NCI-H2227 (cell line): ENCODE measurements at regions not wholly inside any gene's neighbourhood (a gene's known extent, or its start where the extent isn't known, plus 50 kb on each side); places are given as distances from the start of the nearest gene placed in this dataset.
A peak's percentile ranks its signal among the peaks of the same experiment; 100 is the strongest.

Experiments used
- DNase-seq: peaks from one replicate; lab custom pipeline; 2025; ENCODE audit not compliant: unreplicated experiment; lab: John Stamatoyannopoulos, UW

DNA sequence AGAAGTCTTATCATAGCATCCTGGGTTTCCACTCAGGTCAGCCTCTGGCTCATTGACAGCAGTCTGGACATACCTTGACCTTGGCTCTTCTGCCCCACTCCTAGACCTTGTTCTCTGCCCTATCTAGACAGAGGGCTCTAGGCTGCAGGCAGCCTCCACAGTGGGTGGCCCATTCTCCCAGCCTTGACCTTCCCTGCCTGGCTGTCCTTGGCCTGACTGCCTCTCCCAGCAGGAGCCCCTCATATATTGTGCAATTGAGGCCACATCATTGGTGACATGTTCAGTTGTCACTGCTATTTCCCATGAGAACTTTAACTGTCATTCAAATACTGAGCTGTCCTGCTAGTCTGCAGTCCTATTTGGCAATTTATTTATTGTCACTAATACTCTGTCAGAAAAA lies 503.4 kb downstream of the PLXNA4 start:
- DNase-seq, result no peak

DNA sequence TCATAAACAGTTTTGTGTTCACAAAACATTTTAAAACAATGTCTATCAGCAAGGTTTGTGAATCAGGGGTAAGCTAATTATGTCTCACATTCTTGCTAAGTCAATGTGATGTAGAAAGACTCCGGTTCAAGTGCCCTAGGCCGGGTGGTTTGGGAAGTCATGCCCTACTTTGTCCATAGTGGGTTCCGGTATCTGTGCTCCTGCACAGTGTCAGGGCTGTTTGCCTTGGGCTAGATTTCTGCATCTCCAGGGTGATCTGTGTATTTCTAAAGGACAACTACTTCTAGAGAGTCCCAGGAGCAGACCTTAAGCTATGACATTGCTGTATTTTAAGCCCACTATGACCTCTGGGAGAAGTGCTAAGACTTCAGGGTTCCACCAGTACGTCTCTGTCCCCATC lies 504.1 kb downstream of the PLXNA4 start:
- no peak for DNase-seq

DNA sequence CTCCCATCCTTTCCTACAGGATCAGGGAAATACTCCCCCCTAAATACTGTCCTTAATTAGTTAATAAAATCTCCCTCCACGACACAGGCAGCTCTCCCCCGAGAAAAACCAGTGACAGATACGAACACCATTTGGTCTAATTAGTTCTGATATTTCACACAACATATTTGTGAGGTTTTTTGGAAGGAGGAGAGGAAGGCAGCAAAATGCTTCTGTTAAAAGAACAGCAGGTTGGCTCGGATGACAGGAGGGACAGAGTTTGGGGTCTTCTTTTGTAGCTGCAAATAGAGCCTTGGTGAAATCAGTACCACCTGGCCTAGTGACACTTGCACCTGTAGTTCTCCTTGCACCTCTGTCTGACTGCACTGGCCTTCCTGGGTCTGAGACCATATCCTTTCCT lies 507.0 kb downstream of the PLXNA4 start:
- DNase-seq, result no peak

DNA sequence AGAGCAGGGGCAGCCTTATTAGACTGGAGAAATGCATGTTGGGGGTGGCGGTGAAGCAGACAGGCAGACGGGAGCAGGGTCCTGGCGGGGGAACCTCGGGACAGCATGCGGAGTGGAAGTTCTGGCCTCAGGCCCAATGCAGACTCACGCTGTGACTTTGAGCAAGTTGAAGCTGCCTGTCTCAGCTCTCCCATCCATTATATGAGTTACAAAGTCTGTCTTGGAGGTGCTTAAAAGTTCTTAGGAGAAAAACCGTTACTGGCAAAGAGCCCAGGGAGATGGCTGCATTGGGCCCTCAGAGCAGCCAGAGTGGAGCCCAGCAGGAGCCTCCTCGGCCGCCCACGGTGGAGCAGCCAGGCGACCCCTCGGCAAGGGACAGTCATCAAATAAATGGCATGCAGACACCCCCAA lies 509.5 kb downstream of the PLXNA4 start:
- DNase-seq, result peak; percentile 18

DNA sequence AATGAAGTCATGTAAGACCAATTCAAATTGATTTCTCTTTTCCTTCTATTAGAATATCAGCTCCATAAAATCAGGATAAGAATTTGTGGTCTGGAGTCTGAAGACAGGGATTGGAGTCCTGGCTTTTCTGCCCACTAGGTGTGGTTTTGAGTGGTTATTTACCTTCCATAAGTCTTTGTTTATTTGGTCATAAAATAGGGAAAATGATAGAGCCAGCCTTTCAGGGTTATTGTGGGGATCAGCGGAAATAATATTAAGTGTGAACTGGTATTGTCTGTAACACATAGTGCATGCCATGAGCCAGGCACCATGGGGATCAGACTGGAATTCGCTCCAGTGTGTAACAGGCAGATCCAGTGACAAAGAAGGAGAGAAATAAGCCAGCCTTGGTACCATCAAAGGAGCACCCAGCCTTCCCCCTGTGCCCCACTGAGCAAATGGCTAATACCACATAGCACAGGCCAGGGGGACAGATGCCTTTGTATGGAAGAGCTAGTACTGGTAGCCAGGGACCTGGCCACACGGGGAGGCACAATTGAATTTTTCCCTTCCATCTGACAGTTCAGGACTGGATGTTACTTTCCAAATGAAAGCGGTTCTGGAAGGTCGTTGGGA lies 509.7 kb upstream of the PODXL start:
- peak; percentile 40 for DNase-seq

DNA sequence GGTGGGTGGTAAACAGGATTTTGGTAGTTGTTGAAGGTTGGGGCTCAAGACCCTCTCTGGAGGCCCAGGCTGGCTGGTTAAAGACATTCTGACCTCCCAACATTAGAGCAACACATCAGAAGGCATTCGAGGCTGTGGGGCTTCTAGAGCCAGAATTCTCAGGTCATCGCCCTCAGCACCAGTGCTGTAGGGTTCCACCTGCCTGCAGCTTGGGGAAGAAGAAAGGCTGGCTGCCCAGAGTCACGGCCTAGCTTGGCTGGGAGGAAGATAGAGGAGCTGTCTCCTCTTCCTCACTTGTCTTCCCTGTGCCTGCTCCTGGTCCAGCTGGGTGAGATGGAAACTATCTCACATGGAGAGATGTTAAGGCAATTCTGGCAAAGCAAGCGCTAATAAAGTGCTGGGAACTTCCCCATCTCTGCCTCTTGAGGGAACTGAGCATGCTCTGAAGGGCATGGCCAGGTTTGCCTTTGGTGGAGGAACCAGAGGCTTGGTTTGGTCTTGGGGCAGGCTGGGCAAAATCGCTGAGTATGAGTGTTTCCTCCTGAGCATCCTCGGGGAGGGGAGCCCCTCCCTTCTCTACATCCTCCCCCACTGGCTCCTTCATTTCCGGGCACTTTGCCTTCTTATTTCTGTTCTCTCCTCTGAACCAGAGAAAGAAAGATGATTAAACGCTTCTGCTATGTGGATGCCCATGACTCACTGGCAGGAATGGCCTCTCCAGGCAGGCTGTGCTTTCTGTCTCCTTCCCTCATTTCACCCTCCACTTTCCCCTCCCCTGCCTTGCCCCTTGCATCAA lies 509.0 kb upstream of the PODXL start:
- DNase-seq, result peak; percentile 40

DNA sequence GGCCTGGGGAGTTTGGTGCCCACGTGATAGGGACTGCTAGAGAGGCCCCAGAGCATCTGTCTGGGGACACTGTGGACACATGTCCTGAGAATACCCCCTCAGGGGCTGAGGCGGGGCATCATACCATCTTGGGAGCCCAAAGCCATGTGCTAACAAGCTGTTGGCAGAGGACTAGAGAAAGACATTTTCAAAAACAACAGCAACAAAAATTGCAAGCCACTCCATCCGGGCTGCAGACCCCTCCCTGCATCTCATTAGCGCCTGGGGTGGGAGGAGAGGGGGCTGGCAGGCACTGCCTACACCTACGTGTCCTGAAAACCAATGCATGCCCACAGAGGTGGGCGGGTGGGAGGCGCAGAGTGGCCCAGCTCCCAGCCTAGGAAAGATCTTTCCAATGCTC lies 507.4 kb upstream of the PODXL start:
- no peak for DNase-seq

DNA sequence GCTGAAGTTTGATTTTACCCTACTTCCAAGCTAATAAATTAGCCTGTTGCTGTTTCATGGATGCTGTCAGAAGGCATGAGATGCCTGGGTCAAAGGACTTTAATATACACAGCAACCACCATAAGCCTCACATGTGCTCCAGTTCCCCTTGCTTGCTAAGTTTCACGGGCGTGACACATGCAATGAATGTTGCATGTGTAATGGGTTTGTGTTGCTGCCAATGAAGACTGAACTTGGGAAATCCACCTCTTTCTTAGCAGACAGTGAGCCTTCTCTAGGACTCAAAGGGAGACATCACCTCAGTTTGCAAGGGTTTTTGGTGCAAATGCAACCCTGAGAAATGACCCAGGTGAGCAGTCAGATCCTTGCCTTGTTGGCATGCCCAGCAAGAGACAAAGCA lies 505.5 kb upstream of the PODXL start:
- no peak for DNase-seq

DNA sequence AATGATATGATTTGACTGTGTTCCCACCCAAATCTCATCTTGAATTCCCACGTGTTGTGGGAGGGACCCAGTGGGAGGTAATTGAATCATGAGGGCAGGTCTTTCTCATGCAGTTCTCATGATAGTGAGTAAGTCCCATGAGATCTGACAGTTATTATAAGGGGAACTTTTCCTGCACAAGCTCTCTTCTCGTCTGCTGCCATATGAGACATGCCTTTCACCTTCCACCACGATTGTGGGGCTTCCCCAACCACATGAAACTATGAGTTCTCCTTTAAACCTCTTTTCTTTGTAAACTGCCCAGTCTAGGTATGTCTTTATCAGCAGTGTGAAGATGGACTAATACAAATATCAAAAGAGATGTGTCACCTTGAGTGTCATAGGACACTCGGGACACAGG lies 502.7 kb upstream of the PODXL start:
- no peak for DNase-seq

DNA sequence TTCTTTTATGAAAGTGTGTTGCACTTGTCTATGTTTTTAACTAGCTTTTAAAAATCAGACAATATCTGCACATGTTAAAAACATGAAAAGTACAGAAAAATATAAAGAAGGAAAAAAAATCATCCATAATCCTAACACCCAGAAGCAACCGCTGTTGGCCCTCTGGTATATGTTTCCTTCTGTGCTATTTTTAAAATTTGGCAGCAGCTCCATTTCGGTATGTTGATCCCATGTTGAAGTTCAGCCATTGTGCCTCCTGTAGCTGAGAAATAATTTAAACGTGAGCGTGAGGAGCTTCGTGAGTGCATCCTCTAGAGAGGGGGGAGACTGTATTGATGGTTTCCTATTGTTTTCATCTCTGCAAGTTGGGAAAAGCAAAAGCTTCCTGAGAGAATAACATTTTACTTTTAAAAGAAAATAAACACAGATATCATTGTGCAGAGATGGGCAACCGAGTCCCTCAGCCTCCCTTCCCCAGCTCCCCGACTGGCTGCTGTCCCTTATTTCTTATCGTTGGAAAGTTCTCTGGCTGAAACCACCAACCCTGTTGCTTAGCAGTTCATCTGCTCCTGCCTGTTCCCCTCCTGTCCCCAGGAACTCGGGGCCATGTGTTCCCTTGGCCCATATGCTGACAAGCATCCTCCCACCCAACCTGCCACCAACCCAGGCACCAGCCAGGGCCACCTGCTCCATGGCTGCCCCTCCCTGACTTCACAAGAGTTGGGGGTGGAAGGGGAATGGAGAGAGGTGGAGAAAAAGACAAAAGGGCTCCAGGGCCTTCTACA lies 499.1 kb upstream of the PODXL start:
- DNase-seq, result no peak

DNA sequence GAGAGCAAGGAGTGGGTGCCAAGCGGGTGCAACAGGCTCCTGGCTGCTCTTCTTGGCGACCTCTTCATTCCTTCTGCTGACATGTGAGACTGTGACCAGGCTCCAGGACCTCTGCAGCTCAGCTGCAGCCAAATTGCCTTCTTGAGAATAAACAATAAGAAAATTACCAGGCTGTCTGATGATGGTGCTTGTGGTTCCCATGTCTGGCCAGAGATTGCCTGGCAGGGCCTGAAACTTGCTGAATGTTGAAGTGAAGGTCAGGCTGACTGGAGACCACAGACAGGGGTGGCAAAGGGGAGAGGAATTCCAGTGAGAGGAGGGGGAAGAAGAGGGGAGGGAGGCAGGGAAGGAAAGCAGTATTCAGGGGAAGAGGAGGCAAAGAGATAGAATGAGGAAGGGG lies 497.4 kb upstream of the PODXL start:
- no peak for DNase-seq

DNA sequence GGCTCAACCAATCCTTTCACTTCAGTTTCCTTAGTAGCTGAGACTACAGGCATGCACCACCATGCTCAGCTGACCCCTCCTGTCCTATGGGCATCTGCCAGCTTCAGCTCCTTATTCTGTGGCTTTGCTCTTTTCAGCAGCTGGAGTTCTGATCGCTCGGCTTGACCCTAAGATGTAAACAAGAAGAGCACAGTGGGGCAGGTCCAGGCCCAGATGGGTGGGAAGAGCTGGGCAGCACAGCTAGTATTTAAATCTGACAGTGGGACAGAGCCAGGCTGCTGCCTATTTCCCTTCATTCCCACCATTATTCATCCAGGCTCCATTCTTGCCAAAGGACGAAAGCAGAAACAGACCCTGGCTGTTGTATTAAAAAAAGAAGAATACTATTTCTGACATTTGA lies 494.9 kb upstream of the PODXL start:
- DNase-seq, result no peak

DNA sequence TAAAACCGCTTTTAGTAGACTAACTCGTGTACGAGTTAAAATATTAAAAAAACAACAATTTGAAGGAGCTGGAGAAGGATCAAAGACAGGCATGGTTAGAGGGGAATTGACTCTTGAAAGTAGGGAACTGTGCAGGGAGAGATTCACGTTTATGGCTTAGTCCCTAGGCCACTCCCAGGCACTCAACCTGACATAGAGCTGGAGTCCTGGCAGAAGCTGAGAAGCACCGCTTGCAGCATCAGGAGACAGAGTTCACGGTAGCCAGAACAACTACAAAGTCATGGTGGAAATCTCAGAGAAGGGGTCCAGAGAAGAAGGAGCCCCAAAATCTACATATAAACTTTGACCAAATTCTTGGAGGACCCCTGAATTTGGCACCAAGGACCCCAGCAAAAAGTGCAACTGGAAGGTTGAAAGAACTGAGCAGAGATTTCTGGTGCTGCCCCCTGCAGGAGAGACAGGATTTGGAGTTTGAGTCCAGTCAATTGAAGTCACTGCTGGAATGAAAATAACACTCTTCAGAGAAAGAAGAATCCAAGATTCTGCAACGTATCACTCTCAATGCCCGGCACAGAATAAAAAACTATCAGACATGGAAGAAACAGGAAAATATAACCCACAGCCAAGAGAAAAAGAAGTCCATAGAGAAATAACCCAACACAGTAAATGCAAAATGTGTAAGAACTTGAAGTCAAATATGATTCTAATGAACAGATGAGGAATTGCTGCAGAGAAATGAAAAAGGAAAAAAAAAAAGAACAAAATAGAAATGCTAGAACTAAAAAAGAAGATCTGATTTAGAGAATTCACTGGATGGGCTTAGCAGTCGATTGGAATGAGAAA lies 493.3 kb upstream of the PODXL start:
- no peak for DNase-seq

DNA sequence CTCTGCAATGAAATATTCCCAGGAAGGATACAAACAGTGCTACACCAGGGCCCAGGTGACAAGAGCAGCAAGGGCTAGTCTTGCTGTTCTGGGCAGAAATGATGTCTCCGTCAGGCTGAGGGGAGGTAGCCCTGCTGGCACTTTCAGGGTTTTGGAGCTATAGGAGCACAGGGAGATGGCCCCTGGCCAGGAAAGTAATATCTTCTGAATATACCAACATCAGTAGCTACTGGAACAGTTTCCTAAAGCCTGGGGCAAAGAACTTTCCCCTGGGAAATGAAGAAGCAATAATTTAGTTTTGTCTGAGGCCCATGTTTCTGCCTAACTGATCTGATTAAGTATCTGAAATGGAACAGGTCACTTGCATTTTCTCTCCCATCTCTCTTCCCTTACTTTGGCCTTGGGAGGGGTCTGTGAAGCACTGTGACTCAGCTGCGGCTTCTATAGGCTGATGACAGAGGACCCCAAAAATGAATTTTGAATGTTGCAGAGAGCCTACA lies 489.1 kb upstream of the PODXL start:
- no peak for DNase-seq

DNA sequence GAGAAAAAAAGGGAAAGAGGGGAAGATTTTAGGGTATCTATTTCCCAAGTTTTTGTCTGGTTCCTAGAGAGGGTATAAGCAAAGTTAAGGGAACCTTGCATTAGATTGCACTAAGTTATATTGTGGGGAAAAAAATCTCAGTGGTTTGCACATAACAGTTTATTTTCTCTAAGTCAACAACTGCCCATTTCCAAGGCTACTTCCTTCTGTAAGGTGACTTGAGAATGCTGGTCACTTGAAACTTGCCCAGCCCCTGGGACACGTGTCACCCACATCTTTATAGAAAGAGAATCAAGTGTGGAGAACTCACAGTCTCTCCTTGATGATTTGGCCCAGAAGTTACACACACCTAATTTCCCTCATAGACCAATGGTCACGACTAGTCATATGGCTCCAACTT lies 488.6 kb upstream of the PODXL start:
- DNase-seq, result no peak

DNA sequence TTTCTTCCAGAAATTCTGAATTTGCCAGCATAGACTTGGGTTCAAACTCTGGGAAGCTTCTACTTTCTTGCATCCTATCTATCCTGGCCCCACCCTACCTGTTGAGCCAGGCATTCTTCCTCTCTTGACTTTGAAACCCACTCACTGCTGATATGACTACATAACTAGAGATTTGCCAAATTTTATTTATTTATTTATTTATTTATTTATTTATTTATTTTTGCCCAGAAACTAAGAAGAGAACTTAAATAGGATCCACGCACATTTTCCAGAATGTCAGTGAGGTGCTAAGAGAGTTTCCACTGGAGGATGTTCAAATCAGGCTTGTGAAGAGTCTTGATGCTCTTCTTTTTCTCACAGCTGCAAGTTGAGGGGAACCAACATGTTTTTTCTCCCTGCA lies 487.8 kb upstream of the PODXL start:
- no peak for DNase-seq

DNA sequence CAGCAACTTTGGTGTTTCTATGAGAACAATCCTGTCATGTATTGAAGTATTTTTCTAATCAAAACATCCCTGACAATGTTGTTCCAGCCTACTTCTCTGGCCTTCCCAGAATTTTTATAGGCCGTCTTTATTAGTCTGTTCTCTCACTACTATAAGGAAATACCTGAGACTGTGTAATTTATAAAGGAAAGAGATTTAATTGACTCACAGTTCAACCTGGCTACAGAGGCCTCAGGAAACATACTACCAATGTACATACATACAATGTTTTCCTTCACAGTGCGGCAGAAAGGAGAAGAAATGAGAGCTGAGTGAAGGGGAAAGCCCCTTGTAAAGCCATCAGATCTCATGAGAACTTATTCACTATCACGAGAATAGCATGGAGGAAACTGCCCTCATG lies 484.7 kb upstream of the PODXL start:
- no peak for DNase-seq

DNA sequence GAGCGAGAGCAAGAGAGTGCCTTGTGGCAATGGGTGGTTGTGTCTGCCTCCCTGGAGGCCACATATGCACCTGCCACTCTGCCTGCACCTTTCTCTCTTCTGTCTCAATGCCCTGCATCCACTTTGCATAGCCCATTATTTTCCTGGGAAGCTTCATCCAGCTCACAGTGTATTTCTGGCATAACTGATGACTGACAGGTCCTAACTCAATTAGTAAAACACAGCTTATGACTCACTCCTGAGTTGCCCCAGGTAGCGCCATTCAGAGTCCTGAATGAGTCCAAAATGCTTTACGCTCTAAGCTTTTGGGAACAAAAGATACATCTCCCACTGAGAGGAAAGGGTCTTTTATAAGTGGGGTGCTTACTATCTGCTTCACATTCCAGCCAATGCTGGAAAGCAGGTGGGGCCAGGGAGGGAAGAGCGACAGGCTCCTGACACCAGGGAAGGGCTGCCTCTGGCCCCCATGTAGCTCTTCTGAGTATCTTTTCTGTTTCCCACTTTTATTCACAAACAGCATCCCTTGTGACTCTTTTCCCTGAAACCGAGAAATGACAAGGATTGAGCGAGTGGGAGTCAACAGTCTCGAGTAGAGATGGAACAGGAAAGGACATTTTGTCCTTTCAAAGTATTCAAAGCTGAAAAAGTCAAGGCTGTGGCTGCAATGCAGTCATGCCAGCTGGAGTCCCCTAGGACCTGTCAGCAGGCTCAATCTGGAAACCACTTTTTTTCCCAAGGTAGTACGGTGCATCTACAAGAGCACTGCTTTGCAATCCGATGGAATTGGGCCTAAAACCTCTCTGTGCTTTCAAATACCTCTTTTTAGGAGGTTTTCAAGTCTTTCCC lies 479.3 kb upstream of the PODXL start:
- DNase-seq, result peak; percentile 25

DNA sequence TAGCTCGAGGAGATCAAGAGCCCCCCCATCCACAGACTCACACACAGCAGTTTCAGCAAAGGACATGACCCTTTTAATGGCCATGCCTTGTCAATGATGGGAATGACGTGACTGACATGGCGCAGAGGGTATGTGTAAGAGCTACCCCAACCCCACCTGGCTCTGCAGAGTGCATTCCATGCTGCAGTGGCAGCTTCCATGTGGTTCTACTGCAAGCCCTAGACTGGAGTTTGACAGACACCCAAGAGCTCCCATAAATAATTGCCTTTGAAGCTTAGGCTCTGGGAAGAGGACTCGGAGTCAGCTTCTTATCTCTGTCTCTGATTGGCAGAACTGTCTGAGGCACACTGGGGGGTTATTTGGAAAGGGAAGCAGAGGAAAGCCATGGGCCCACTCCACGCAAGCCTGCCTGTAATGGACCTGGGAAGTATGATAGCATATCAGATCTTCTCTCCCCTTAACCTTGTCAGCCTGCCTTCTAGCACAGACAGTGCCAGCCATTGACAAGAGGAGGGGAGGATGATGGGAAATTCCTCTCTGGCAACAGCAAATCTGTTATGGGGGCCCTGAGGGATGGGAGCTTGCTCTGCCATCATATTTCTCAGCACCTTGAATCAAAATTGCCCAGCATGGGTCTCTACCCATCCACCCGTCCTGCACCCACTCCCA lies 478.5 kb upstream of the PODXL start:
- no peak for DNase-seq

DNA sequence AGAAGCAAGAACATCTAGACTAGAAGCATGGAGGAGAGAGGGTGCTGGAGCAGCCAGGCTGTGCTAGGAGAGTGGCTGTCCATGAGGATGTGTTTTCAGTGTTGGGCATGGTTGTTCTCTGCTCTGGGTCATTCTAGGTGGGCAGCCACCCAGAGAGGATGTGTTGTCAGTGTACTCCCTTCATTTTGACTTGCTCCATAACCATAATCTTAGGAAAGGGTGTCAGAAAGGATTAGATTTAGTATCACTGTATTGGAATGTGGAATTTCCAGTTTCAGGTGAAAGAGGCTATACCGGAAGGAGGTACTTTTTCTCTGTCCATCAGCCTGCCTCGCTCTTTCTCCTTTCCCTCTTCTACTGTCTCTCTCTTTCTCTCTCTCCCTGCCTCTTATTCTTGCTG lies 474.5 kb upstream of the PODXL start:
- no peak for DNase-seq
